GM10266 (cell line): ENCODE measurements at regions not wholly inside any gene's neighbourhood (a gene's known extent, or its start where the extent isn't known, plus 50 kb on each side); places are given as distances from the start of the nearest gene placed in this dataset.

Experiments used
- DNase-seq: peaks from one replicate; pipeline ENCODE4 v3.0.0; 2012; ENCODE audit errors: extremely low spot score
- CTCF ChIP-seq: IDR thresholded peaks from 2 replicates; pipeline ENCODE4 v1.5.1; 2012; ENCODE audit warnings: mild to moderate bottlenecking, low read depth; ENCODE audit not compliant: control insufficient read depth, insufficient read depth; ENCODE audit errors: missing control alignments

- TF ChIP-seq CTCF: no peak
- DNase-seq: no peak
These were observed 788.4 kb upstream of the PRR20A start for GRCh38 chr13:56352361-56352760.

- no peak for TF ChIP-seq CTCF
These were observed 787.8 kb upstream of the PRR20A start for GRCh38 chr13:56352901-56353300.

GRCh38 chr13:56356690-56357089 lies 784.0 kb upstream of the PRR20A start:
- TF ChIP-seq CTCF: no peak

More at GRCh38 chr13:56352901-56353300, 787.8 kb upstream of the PRR20A start:
- no peak for DNase-seq

GRCh38 chr13:56378566-56378965 lies 762.2 kb upstream of the PRR20A start:
- no peak for TF ChIP-seq CTCF
- DNase-seq: no peak

More at GRCh38 chr13:56356690-56357089, 784.0 kb upstream of the PRR20A start:
- DNase-seq: no peak

GRCh38 chr13:56393549-56393948 lies 747.2 kb upstream of the PRR20A start:
- DNase-seq: no peak
- no peak for TF ChIP-seq CTCF

- no peak for DNase-seq
- no peak for TF ChIP-seq CTCF
These were observed 744.4 kb upstream of the PRR20A start for GRCh38 chr13:56396318-56396717.

GRCh38 chr13:56400774-56401173 lies 739.9 kb upstream of the PRR20A start:
- no peak for TF ChIP-seq CTCF
- no peak for DNase-seq
